ENCODE measurements at regions not wholly inside any gene's neighbourhood (a gene's known extent, or its start where the extent isn't known, plus 50 kb on each side); places are given as distances from the start of the nearest gene placed in this dataset.

DNA sequence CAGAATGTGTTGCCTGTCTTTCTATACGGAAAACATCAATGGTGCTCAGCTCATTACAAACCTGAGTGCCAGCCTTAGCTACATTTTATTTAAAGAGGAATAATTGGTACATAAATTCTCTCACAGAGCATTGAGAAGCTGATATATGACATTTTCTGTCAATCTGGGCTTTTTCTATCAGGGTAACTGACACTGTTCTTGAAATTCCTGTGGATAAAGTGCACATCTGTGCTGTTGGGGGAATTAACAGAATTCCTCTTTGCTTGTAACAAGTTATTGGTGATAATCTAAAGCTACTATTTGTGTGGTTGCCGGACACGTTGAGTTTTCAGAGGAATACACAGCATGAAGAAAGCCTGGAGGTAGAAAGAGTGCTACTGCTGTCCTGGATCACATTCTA is 668.6 kb downstream of the SORCS1 start:
- POLR2A ChIA-PET = no interaction called here
- CTCF ChIA-PET = no interaction called here
- no peaks in the 10 kb centered on the region for H3K4me1 ChIP-seq (ENCODE audit: control insufficient read depth, extremely low read depth, insufficient read depth, low read length)
- intact Hi-C loops (cut with micrococcal nuclease) = no loop called here
- no peaks in the 10 kb centered on the region for H3K9me3 ChIP-seq (replicated peaks; ENCODE audit: control insufficient read depth, insufficient read depth, low read length)
- no peaks in the 10 kb centered on the region for H4K20me1 ChIP-seq (replicated peaks; ENCODE audit: control insufficient read depth, extremely low read depth, insufficient read depth, low read length)
- H3K9ac ChIP-seq (replicated peaks; ENCODE audit: extremely low read depth, insufficient read depth, low read length) = no peak overlapping the region
- no peak overlapping the region for H2AFZ ChIP-seq (ENCODE audit: low read depth, low read length)
- FAIRE-seq (no peak), DNase-seq (ENCODE audit: low read depth, low spot score) (no peak)
- no peak overlapping the region for H3K4me3 ChIP-seq (replicated peaks in 1 of 3; ENCODE audit: insufficient read depth in 1 of 3, low read depth in 1 of 3, low read length in 3 of 3)
- H3K36me3 ChIP-seq (ENCODE audit: control insufficient read depth in 2 of 2, extremely low read depth in 1 of 2, insufficient read depth in 2 of 2, low read length in 2 of 2) = no peaks in the 10 kb centered on the region
- H3K4me2 ChIP-seq (ENCODE audit: insufficient read depth, low read length) = no peak overlapping the region
- no peak for TF ChIP-seq CTCF (IDR thresholded peaks at IDR 0.05; ENCODE audit: extremely low read depth in 1 of 2, insufficient read depth in 1 of 2, low read depth in 1 of 2, low read length in 2 of 2)
- no peak for TF ChIP-seq GATA2 (IDR thresholded peaks at IDR 0.05; ENCODE audit: insufficient read depth, insufficient read length, low read depth, low read length)
- TF ChIP-seq FOS (IDR thresholded peaks at IDR 0.05; ENCODE audit: borderline replicate concordance, insufficient read depth, low read length) = no peak
- TF ChIP-seq, protein P1, sequence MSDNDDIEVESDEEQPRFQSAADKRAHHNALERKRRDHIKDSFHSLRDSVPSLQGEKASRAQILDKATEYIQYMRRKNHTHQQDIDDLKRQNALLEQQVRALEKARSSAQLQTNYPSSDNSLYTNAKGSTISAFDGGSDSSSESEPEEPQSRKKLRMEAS (IDR thresholded peaks at IDR 0.05; ENCODE audit: insufficient read depth, insufficient read length) = no peak
- TF ChIP-seq POLR2A (IDR thresholded peaks at IDR 0.05; ENCODE audit: low read depth, low read length) = no peak
- TF ChIP-seq MYC (IDR thresholded peaks at IDR 0.05; ENCODE audit: low read depth, low read length) = no peak
- no peak for TF ChIP-seq POLR2AphosphoS5 (IDR thresholded peaks at IDR 0.05; ENCODE audit: insufficient read depth, low read depth, low read length)
- TF ChIP-seq JUN (IDR thresholded peaks at IDR 0.05; ENCODE audit: borderline replicate concordance, insufficient read depth, insufficient read length, low read depth) = no peak
- no peak for TF ChIP-seq EZH2 (IDR thresholded peaks at IDR 0.05; ENCODE audit: borderline replicate concordance, low read depth, low read length, severe bottlenecking)
- no peaks in the 10 kb centered on the region for H3K79me2 ChIP-seq (ENCODE audit: control insufficient read depth, insufficient read depth, low read length)
- no TSS peak for BruUV-seq (replicated peaks)
- no peaks in the 10 kb centered on the region for H3K9me1 ChIP-seq (replicated peaks; ENCODE audit: control insufficient read depth, extremely low read depth, insufficient read depth, low read length)
- H3K27ac ChIP-seq (ENCODE audit: insufficient read depth, low read depth, low read length) = no peak overlapping the region
- H3K27me3 ChIP-seq (ENCODE audit: control insufficient read depth in 2 of 2, insufficient read depth in 2 of 2, low read length in 2 of 2) = no peaks in the 10 kb centered on the region
- dilution Hi-C loops (cut with MboI; ENCODE audit: extremely low pct_ligation_motif_present, low sequenced_read_pairs) = no loop called here

Measured in endothelial cell of umbilical vein (primary cell).